Endothelial cell of umbilical vein (primary cell): ENCODE measurements at regions not wholly inside any gene's neighbourhood (a gene's known extent, or its start where the extent isn't known, plus 50 kb on each side); places are given as distances from the start of the nearest gene placed in this dataset.

ENCODE experiments used
- BruUV-seq: library from RNA; stranded (reverse); fragments of 400-500 nt; replicated peaks from 2 replicates; lab custom pipeline; 2021; lab: Mats Ljungman, UMichigan
- CTCF ChIA-PET: fragments of 300-600, 350-600 bp; sonication (Branson Sonifier 250); formaldehyde crosslinking; loops from one replicate; lab custom pipeline; 2021; ENCODE audit warnings: antibody characterized with exemption, inconsistent platforms; lab: Charles Lee
- POLR2A ChIA-PET: fragments of 300-600, 350-600 bp; sonication (Branson Sonifier 250); formaldehyde crosslinking; loops from one replicate; lab custom pipeline; 2021; ENCODE audit warnings: antibody characterized with exemption, inconsistent platforms; lab: Charles Lee
- DNase-seq: peaks from one replicate; pipeline ENCODE4 v3.0.0-alpha.2; 2011; ENCODE audit warnings: low read depth, low spot score
- FAIRE-seq: peaks from 2 replicates; lab custom pipeline; 2011; peaks lifted over from hg19 to GRCh38; lab: Jason Lieb, UNC
- H2AFZ ChIP-seq: 2 replicates; pipeline ENCODE4 v1.6.0; 2012; ENCODE audit warnings: low read depth, low read length, control low read depth, inconsistent platforms
- H3K27ac ChIP-seq: 2 replicates; pipeline ENCODE4 v1.5.1; 2011; ENCODE audit warnings: low read depth, mild to moderate bottlenecking, control low read depth, low read length, moderate library complexity; ENCODE audit not compliant: insufficient read depth
- H3K27me3 ChIP-seq, 2 experiments: 2 replicates each; pipeline versions ENCODE4 v1.6.0 to v1.6.1; 2011; ENCODE audit warnings: low read length in 2 of 2, mixed read lengths in 1 of 2; ENCODE audit not compliant: control insufficient read depth in 2 of 2, insufficient read depth in 2 of 2
- H3K36me3 ChIP-seq, 2 experiments: 2 replicates in 1 of 2; 3 replicates in 1 of 2; pipeline ENCODE4 v1.5.1; 2011; ENCODE audit warnings: low read length in 2 of 2, mild to moderate bottlenecking in 1 of 2, moderate library complexity in 1 of 2; ENCODE audit not compliant: control insufficient read depth in 2 of 2, insufficient read depth in 2 of 2; ENCODE audit errors: extremely low read depth in 1 of 2
- H3K4me1 ChIP-seq: 3 replicates; pipeline ENCODE4 v1.5.1; 2011; ENCODE audit warnings: mild to moderate bottlenecking, low read length; ENCODE audit not compliant: control insufficient read depth, insufficient read depth; ENCODE audit errors: extremely low read depth
- H3K4me2 ChIP-seq: 2 replicates; pipeline ENCODE4 v1.6.1; 2011; ENCODE audit warnings: low read length, control low read depth, mixed read lengths; ENCODE audit not compliant: insufficient read depth
- H3K4me3 ChIP-seq, 3 experiments: fragments of 200-600 bp in 1 of 3; sonication (generic), shearing (Covaris generic) in 1 of 3; replicated peaks in 1 of 3; 2 replicates each; pipeline ENCODE4 v1.5.1; 2011 to 2016; ENCODE audit warnings: control low read depth in 3 of 3, low read length in 3 of 3, mild to moderate bottlenecking in 2 of 3, inconsistent platforms in 1 of 3, low read depth in 1 of 3, moderate library complexity in 1 of 3; ENCODE audit not compliant: insufficient read depth in 1 of 3
- H3K79me2 ChIP-seq: 2 replicates; pipeline ENCODE4 v1.6.0; 2012; ENCODE audit warnings: low read length, inconsistent platforms; ENCODE audit not compliant: control insufficient read depth, insufficient read depth
- H3K9ac ChIP-seq: replicated peaks from 2 replicates; pipeline ENCODE3; 2011; ENCODE audit warnings: low read length, control low read depth; ENCODE audit not compliant: insufficient read depth; ENCODE audit errors: extremely low read depth
- H3K9me1 ChIP-seq: replicated peaks from 3 replicates; pipeline ENCODE4 v1.6.0; 2011; ENCODE audit warnings: mild to moderate bottlenecking, low read length; ENCODE audit not compliant: control insufficient read depth, insufficient read depth; ENCODE audit errors: extremely low read depth
- H3K9me3 ChIP-seq: replicated peaks from 2 replicates; pipeline ENCODE4 v1.5.1; 2012; ENCODE audit warnings: low read length, inconsistent platforms; ENCODE audit not compliant: control insufficient read depth, insufficient read depth
- H4K20me1 ChIP-seq: replicated peaks from 2 replicates; pipeline ENCODE3; 2011; ENCODE audit warnings: mild to moderate bottlenecking, low read length; ENCODE audit not compliant: control insufficient read depth, insufficient read depth; ENCODE audit errors: extremely low read depth
- CTCF ChIP-seq, 2 donors: IDR thresholded peaks; 1 replicate in 1 of 2; 2 replicates in 1 of 2; pipeline ENCODE4 v1.5.1; 2011; ENCODE audit warnings: low read length in 2 of 2, mild to moderate bottlenecking in 2 of 2, moderate library complexity in 2 of 2, control low read depth in 1 of 2, inconsistent platforms in 1 of 2, low read depth in 1 of 2; ENCODE audit not compliant: insufficient read depth in 1 of 2; ENCODE audit errors: extremely low read depth in 1 of 2
- EZH2 ChIP-seq: IDR thresholded peaks from 2 replicates; pipeline ENCODE4 v1.6.1; 2012; ENCODE audit warnings: borderline replicate concordance, low read depth, mild to moderate bottlenecking, moderate library complexity, low read length, inconsistent platforms; ENCODE audit not compliant: severe bottlenecking
- FOS ChIP-seq: IDR thresholded peaks from 2 replicates; pipeline ENCODE4 v1.6.1; 2011; ENCODE audit warnings: mild to moderate bottlenecking, low read length, moderate library complexity, borderline replicate concordance; ENCODE audit not compliant: insufficient read depth
- GATA2 ChIP-seq: IDR thresholded peaks from 2 replicates; pipeline ENCODE4 v1.7.0; 2011; ENCODE audit warnings: low read depth, mild to moderate bottlenecking, moderate library complexity, mixed read lengths, low read length; ENCODE audit not compliant: insufficient read length, insufficient read depth
- JUN ChIP-seq: IDR thresholded peaks from 2 replicates; pipeline ENCODE4 v1.6.1; 2011; ENCODE audit warnings: borderline replicate concordance, low read depth; ENCODE audit not compliant: insufficient read length, insufficient read depth
- MAX ChIP-seq: IDR thresholded peaks from 2 replicates; pipeline ENCODE4 v1.6.1; 2011; ENCODE audit not compliant: insufficient read depth, insufficient read length
- MYC ChIP-seq: IDR thresholded peaks from one replicate; pipeline ENCODE4 v1.6.1; 2011; ENCODE audit warnings: mild to moderate bottlenecking, low read depth, low read length
- POLR2A ChIP-seq: IDR thresholded peaks from 2 replicates; pipeline ENCODE4 v1.6.1; 2012; ENCODE audit warnings: low read depth, mild to moderate bottlenecking, control low read depth, low read length
- POLR2AphosphoS5 ChIP-seq: IDR thresholded peaks from 2 replicates; pipeline ENCODE4 v1.6.1; 2012; ENCODE audit warnings: low read depth, mild to moderate bottlenecking, control low read depth, low read length, moderate library complexity; ENCODE audit not compliant: insufficient read depth
- dilution Hi-C: fragments of 300-500 bp; cut with MboI; formaldehyde crosslinking; loops from one replicate; pipeline ENCODE4 v1.15.0; 2019; ENCODE audit warnings: low sequenced_read_pairs; ENCODE audit not compliant: extremely low pct_ligation_motif_present
- intact Hi-C: fragments of 100-400 bp; cut with micrococcal nuclease; formaldehyde crosslinking; loops from one replicate; pipeline ENCODE4 v1.10.0; 2022

GRCh38 chr4:3860061-3860912 is 94.1 kb downstream of the ADRA2C start:
- Histone ChIP-seq H4K20me1 (no peaks in the 10 kb centered on the region), H3K27ac (no peak overlapping the region), H3K9me3 (no peaks in the 10 kb centered on the region), H3K9me1 (no peaks in the 10 kb centered on the region), H3K27me3 (no peaks in the 10 kb centered on the region), H3K36me3 (no peaks in the 10 kb centered on the region), H3K9ac (no peak overlapping the region), H3K4me3 (no peak overlapping the region), H2AFZ (no peak overlapping the region), H3K4me2 (no peak overlapping the region), H3K79me2 (no peaks in the 10 kb centered on the region), H3K4me1 (peaks cover 4% of the 10 kb centered on the region)
- ChIA-PET POLR2A (no interaction called here), CTCF (no interaction called here)
- no peak for TF ChIP-seq GATA2
- no peak for TF ChIP-seq POLR2AphosphoS5
- no peak for TF ChIP-seq MAX
- no peak for TF ChIP-seq EZH2
- no peak for TF ChIP-seq FOS
- TF ChIP-seq POLR2A = no peak
- TF ChIP-seq MYC = no peak
- no peak for TF ChIP-seq JUN
- TF ChIP-seq CTCF (IDR thresholded peaks at IDR 0.05; ENCODE audit: extremely low read depth in 1 of 2, insufficient read depth in 1 of 2, low read depth in 1 of 2, low read length in 2 of 2) = no peak
- dilution Hi-C loops = no loop called here
- FAIRE-seq = no peak
- intact Hi-C loops = loop anchor here (5.0 kb wide), 1 partner anchor 328 kb away; the partner anchor contains the start of gene LRPAP1
- no TSS peak for BruUV-seq
- no peak for DNase-seq
